ENCODE measurements at regions not wholly inside any gene's neighbourhood (a gene's known extent, or its start where the extent isn't known, plus 50 kb on each side); places are given as distances from the start of the nearest gene placed in this dataset.

DNA sequence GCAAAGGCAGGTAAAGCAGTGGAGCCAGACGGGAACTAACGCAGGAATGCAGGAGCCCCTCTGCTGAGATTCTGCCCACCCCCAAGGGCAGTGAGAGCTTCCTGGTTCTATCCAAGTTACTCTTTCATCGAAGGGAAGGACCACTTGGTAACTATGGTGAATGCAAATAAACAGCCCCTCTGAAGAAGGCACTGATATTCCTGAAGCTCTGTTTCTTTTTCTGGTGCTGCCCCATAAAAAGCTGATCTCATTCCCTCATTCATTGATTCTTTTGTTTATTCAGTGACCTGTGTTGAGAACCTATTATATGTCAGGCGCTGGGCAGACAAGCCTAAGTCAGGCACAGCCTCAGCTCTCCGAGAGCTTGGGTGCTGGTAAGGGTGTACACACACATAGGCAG, 217.3 kb downstream of the SNX10 start:
- peak; percentile 94 for ATAC-seq
- BruUV-seq (replicated peaks), result no TSS peak
- Histone ChIP-seq H3K9me2 (replicated peaks; ENCODE audit: low read length) (no peaks in the 10 kb centered on the region), H3K9ac (ENCODE audit: low read length) (peak overlapping the region; percentile 49), H3K27me3 (ENCODE audit: low read length) (no peaks in the 10 kb centered on the region), H3K9me3 (ENCODE audit: low read length) (no peaks in the 10 kb centered on the region), H3K4me2 (ENCODE audit: low read length) (peak overlapping the region; percentile 83), H4K20me1 (ENCODE audit: low read length) (no peaks in the 10 kb centered on the region), H3K36me3 (ENCODE audit: low read depth, low read length) (no peaks in the 10 kb centered on the region), H3K79me2 (ENCODE audit: low read length) (no peaks in the 10 kb centered on the region), H3K27ac (ENCODE audit: low read length) (peak overlapping the region; percentile 62), H3K4me1 (ENCODE audit: insufficient read depth, low read length) (peaks cover 11% of the 10 kb centered on the region; the same call in 1 of the 2 replicates), H3F3A (ENCODE audit: low read length, unreplicated experiment) (no peaks in the 10 kb centered on the region), H3K4me3 (ENCODE audit: low read length) (peak overlapping the region; percentile 62), H2AFZ (ENCODE audit: low read length) (peak overlapping the region; percentile 50)
- DNase-seq, result peak; percentile 62
- POLR2A ChIA-PET (ENCODE audit: unreplicated experiment), result interaction anchor here (0.7 kb wide), 2 partner anchors 76 to 321 kb away, joined by 3 to 4 read pairs; no protein-coding TSS in a partner anchor
- intact Hi-C loops (cut with micrococcal nuclease), result loop anchor here (5.0 to 10.0 kb wide), 5 partner anchors 53 to 614 kb away; no protein-coding TSS in a partner anchor
- TF ChIP-seq EZH2 (IDR thresholded peaks at IDR 0.05; ENCODE audit: low read length, unreplicated experiment), result no peak
- TF ChIP-seq CTCF (conservative IDR thresholded peaks at IDR 0.05; ENCODE audit: low read depth, low read length), result no peak
- TF ChIP-seq EZH2phosphoT487 (IDR thresholded peaks at IDR 0.05; ENCODE audit: borderline replicate concordance, low read length), result no peak
- CTCF ChIA-PET, result interaction anchor here (1.1 to 1.5 kb wide), 2 partner anchors 140 to 159 kb away, joined by 7 to 17 read pairs; no protein-coding TSS in a partner anchor

GRCh38 chr7:26510231-26510957, 218.7 kb downstream of the SNX10 start:
- H3K79me2 ChIP-seq (ENCODE audit: low read length), result no peaks in the 10 kb centered on the region
- ChIA-PET POLR2A (ENCODE audit: unreplicated experiment) (no interaction called here), CTCF (no interaction called here)
- H3K36me3 ChIP-seq (ENCODE audit: low read depth, low read length), result no peaks in the 10 kb centered on the region
- no TSS peak for BruUV-seq (replicated peaks)
- H3K9ac ChIP-seq (ENCODE audit: low read length), result no peak overlapping the region
- H3K9me2 ChIP-seq (replicated peaks; ENCODE audit: low read length), result no peaks in the 10 kb centered on the region
- TF ChIP-seq EZH2phosphoT487 (IDR thresholded peaks at IDR 0.05; ENCODE audit: borderline replicate concordance, low read length) (no peak), EZH2 (IDR thresholded peaks at IDR 0.05; ENCODE audit: low read length, unreplicated experiment) (no peak), CTCF (conservative IDR thresholded peaks at IDR 0.05; ENCODE audit: low read depth, low read length) (no peak)
- ATAC-seq (no peak), DNase-seq (no peak)
- no peak overlapping the region for H2AFZ ChIP-seq (ENCODE audit: low read length)
- peaks cover 11% of the 10 kb centered on the region; the same call in 1 of the 2 replicates for H3K4me1 ChIP-seq (ENCODE audit: insufficient read depth, low read length)
- H3K9me3 ChIP-seq (ENCODE audit: low read length), result no peaks in the 10 kb centered on the region
- intact Hi-C loops (cut with micrococcal nuclease), result no loop called here
- H3K4me3 ChIP-seq (ENCODE audit: low read length), result no peak overlapping the region
- H3F3A ChIP-seq (ENCODE audit: low read length, unreplicated experiment), result no peaks in the 10 kb centered on the region
- H3K27ac ChIP-seq (ENCODE audit: low read length), result no peak overlapping the region
- no peaks in the 10 kb centered on the region for H4K20me1 ChIP-seq (ENCODE audit: low read length)
- H3K4me2 ChIP-seq (ENCODE audit: low read length), result no peak overlapping the region
- H3K27me3 ChIP-seq (ENCODE audit: low read length), result no peaks in the 10 kb centered on the region

DNA sequence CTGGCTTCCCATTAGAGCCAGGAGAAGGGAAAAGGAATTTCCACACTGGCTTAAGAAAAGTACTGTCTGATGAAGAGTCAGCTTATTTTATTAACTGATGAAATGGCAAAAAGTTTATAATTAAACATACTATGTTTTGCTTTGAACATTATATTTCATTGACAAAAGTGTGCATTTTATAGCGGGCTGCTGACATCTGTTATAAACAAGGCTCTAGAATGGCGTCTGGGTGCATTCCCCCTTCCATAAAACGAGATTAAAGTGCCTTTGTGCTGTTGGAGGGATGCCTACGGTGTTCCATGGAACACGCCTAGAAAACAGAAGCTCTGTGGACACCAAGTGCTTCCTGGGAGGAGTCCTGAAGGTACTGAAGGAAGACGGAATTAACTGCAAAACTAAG, 220.2 kb downstream of the SNX10 start:
- CTCF ChIA-PET, result no interaction called here
- H3F3A ChIP-seq (ENCODE audit: low read length, unreplicated experiment), result no peaks in the 10 kb centered on the region

More for the DNA sequence above, 220.2 kb downstream of the SNX10 start:
- Histone ChIP-seq H3K4me2 (ENCODE audit: low read length) (no peak overlapping the region), H3K4me3 (ENCODE audit: low read length) (no peak overlapping the region), H4K20me1 (ENCODE audit: low read length) (no peaks in the 10 kb centered on the region), H3K27ac (ENCODE audit: low read length) (no peak overlapping the region), H3K4me1 (ENCODE audit: insufficient read depth, low read length) (peaks cover 11% of the 10 kb centered on the region; the same call in 1 of the 2 replicates), H3K79me2 (ENCODE audit: low read length) (no peaks in the 10 kb centered on the region), H3K9me2 (replicated peaks; ENCODE audit: low read length) (no peaks in the 10 kb centered on the region), H3K9ac (ENCODE audit: low read length) (no peak overlapping the region), H3K36me3 (ENCODE audit: low read depth, low read length) (no peaks in the 10 kb centered on the region), H3K27me3 (ENCODE audit: low read length) (no peaks in the 10 kb centered on the region), H2AFZ (ENCODE audit: low read length) (no peak overlapping the region), H3K9me3 (ENCODE audit: low read length) (no peaks in the 10 kb centered on the region)
- DNase-seq (no peak), ATAC-seq (no peak)
- no peak for TF ChIP-seq CTCF (conservative IDR thresholded peaks at IDR 0.05; ENCODE audit: low read depth, low read length)
- TF ChIP-seq EZH2phosphoT487 (IDR thresholded peaks at IDR 0.05; ENCODE audit: borderline replicate concordance, low read length), result no peak
- TF ChIP-seq EZH2 (IDR thresholded peaks at IDR 0.05; ENCODE audit: low read length, unreplicated experiment), result no peak
- intact Hi-C loops (cut with micrococcal nuclease), result no loop called here
- POLR2A ChIA-PET (ENCODE audit: unreplicated experiment), result no interaction called here
- BruUV-seq (replicated peaks), result no TSS peak

Measured in PC-3 (cell line).